Hippocampal formation (tissue), 2 donors: ENCODE measurements at regions not wholly inside any gene's neighbourhood (a gene's known extent, or its start where the extent isn't known, plus 50 kb on each side); places are given as distances from the start of the nearest gene placed in this dataset.

Experiments used
- DNase-seq, 2 donors: peaks; one replicate each; lab custom pipeline; 2025; lab: John Stamatoyannopoulos, UW

- no peak for DNase-seq
These were observed 237.5 kb downstream of the TGFB2 start for GRCh38 chr1:218582646-218583045.

GRCh38 chr1:218584418-218585155 lies 239.5 kb downstream of the TGFB2 start:
- DNase-seq: no peak

GRCh38 chr1:218585511-218586184 lies 240.5 kb downstream of the TGFB2 start:
- DNase-seq: no peak

GRCh38 chr1:218587900-218588299 lies 242.8 kb downstream of the TGFB2 start:
- no peak for DNase-seq

- DNase-seq: no peak
These were observed 243.5 kb downstream of the TGFB2 start for GRCh38 chr1:218588540-218589172.

GRCh38 chr1:218589487-218589886 lies 244.4 kb downstream of the TGFB2 start:
- DNase-seq: no peak

GRCh38 chr1:218591966-218592365 lies 246.8 kb downstream of the TGFB2 start:
- no peak for DNase-seq

GRCh38 chr1:218592688-218593087 lies 247.6 kb downstream of the TGFB2 start:
- DNase-seq: no peak

- DNase-seq: no peak
These were observed 255.8 kb downstream of the TGFB2 start for GRCh38 chr1:218600968-218601367.

GRCh38 chr1:218604217-218604616 lies 259.1 kb downstream of the TGFB2 start:
- DNase-seq: no peak

GRCh38 chr1:218611916-218612585 lies 266.9 kb downstream of the TGFB2 start:
- no peak for DNase-seq

GRCh38 chr1:218613105-218613504 lies 268.0 kb downstream of the TGFB2 start:
- DNase-seq: no peak

GRCh38 chr1:218614031-218614430 lies 268.9 kb downstream of the TGFB2 start:
- no peak for DNase-seq

GRCh38 chr1:218616681-218617080 lies 271.5 kb downstream of the TGFB2 start:
- no peak for DNase-seq

- DNase-seq: no peak
These were observed 272.9 kb downstream of the TGFB2 start for GRCh38 chr1:218617986-218618385.

GRCh38 chr1:218620956-218621355 lies 275.8 kb downstream of the TGFB2 start:
- no peak for DNase-seq

GRCh38 chr1:218624052-218624451 lies 278.9 kb downstream of the TGFB2 start:
- no peak for DNase-seq

- DNase-seq: no peak
These were observed 280.3 kb downstream of the TGFB2 start for GRCh38 chr1:218625393-218625792.

- DNase-seq: no peak
These were observed 288.3 kb downstream of the TGFB2 start for GRCh38 chr1:218633238-218633988.

- no peak for DNase-seq
These were observed 289.1 kb downstream of the TGFB2 start for GRCh38 chr1:218634212-218634611.

- no peak for DNase-seq
These were observed 291.4 kb downstream of the TGFB2 start for GRCh38 chr1:218636548-218636947.

GRCh38 chr1:218640173-218640572 lies 295.0 kb downstream of the TGFB2 start:
- DNase-seq: no peak
